Epithelial cell of esophagus (primary cell): ENCODE measurements at regions not wholly inside any gene's neighbourhood (a gene's known extent, or its start where the extent isn't known, plus 50 kb on each side); places are given as distances from the start of the nearest gene placed in this dataset.
A peak's percentile ranks its signal among the peaks of the same experiment; 100 is the strongest.
"Not testable (repeated sequence)": the region's sequence is repeated elsewhere in the genome, so short reads cannot be mapped to it uniquely, and the experiment has no call there.

Experiments
- DNase-seq: peaks from one replicate; pipeline ENCODE4 v3.0.0; 2010; ENCODE audit warnings: low read depth
- H3K4me3 ChIP-seq: 2 replicates; pipeline ENCODE4 v1.5.1; 2011; ENCODE audit warnings: mild to moderate bottlenecking, low read length, control low read depth
- CTCF ChIP-seq: IDR thresholded peaks from 2 replicates; pipeline ENCODE4 v1.5.1; 2011; ENCODE audit warnings: low read depth, mild to moderate bottlenecking, low read length, control low read depth, inconsistent platforms; ENCODE audit not compliant: insufficient read depth; ENCODE audit errors: missing control alignments

- DNase-seq: no peak
- TF ChIP-seq CTCF: no peak
- H3K4me3 ChIP-seq: no peak overlapping the region
These were observed 145.4 kb upstream of the GRAMD2B start for GRCh38 chr5:126277762-126278161.

GRCh38 chr5:126280343-126280742 is 142.9 kb upstream of the GRAMD2B start:
- TF ChIP-seq CTCF: no peak
- no peak overlapping the region for H3K4me3 ChIP-seq
- DNase-seq: no peak

GRCh38 chr5:126280846-126281245 is 142.4 kb upstream of the GRAMD2B start:
- TF ChIP-seq CTCF: no peak
- no peak overlapping the region for H3K4me3 ChIP-seq
- no peak for DNase-seq

GRCh38 chr5:126284977-126285696 is 138.1 kb upstream of the GRAMD2B start:
- no peak overlapping the region for H3K4me3 ChIP-seq
- no peak for TF ChIP-seq CTCF
- peak; percentile 5 for DNase-seq

- not testable (repeated sequence) for DNase-seq, H3K4me3 ChIP-seq
These were observed 127.1 kb upstream of the GRAMD2B start for GRCh38 chr5:126296121-126296520.

GRCh38 chr5:126300293-126300692 is 122.9 kb upstream of the GRAMD2B start:
- TF ChIP-seq CTCF: no peak
- H3K4me3 ChIP-seq: no peak overlapping the region
- DNase-seq: no peak

- H3K4me3 ChIP-seq: no peak overlapping the region
- no peak for TF ChIP-seq CTCF
- DNase-seq: no peak
These were observed 122.2 kb upstream of the GRAMD2B start for GRCh38 chr5:126301056-126301455.
